HG02973 (cell line): ENCODE measurements at regions not wholly inside any gene's neighbourhood (a gene's known extent, or its start where the extent isn't known, plus 50 kb on each side); places are given as distances from the start of the nearest gene placed in this dataset.

Experiments used
- ATAC-seq: cut with Tn5 transposase; IDR thresholded peaks from one replicate; pipeline ENCODE4 v1.9.1; 2021; ENCODE audit warnings: moderate library complexity; ENCODE audit not compliant: unreplicated experiment

DNA sequence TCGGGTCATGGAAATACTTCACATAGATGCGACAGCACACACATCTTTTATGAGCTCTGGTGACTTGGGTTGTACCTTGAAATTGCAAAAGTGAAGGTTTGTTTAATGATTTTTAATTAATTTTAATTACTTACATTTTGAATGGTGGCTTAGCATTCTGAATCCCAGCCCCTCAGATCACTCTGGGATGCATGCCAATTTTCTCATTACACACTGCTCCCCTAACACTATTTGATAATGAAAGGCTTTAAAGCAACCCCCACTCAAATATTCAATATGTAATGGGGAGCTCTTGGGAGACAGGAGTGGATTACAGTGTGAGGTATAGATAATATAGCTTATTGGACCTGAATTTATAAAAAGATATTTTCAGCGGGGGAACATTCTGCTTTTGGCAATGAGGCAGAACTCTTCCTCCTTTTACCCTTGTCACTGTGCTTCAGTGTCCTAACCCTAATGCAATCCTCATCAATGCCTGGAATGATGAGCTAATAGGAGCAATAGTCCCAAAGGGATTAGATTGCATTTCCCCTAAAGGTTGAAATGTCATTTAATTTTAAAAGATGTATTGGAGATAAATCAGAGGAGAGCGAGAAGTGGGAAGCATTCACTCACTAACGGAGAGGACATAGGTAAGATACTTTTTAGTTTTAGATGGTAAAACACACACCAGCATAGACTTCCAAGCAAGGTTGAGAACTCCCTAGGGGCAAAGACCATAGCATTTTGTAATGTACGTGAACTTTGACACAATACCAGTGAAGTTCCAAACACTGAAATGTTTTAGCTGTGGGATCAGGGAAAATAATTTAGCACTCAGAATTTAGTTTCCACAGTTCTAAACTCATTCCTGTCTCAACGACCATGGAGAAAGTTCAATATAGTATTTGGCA is 384.1 kb upstream of the PLXNA2 start:
- ATAC-seq = no peak

DNA sequence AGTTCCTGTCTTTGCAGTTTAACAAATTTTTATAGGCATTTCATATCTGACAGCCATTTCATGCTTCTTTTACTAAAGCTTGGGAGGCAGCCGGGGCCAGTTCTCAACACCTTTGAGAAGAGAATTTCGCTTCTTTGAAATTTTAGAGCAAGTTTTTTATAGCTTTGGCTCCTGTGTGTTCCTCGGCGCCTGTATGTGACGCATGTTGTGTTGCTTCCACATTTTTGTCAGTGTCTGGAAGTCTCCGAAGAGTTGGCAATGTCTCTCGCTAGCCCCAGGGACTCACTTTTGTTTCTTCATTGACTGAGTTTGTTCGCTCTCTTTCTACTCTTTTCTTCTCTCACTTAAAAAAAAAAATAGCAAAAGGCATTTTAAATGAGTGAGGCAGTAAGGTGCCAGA is 386.9 kb upstream of the PLXNA2 start:
- no peak for ATAC-seq

DNA sequence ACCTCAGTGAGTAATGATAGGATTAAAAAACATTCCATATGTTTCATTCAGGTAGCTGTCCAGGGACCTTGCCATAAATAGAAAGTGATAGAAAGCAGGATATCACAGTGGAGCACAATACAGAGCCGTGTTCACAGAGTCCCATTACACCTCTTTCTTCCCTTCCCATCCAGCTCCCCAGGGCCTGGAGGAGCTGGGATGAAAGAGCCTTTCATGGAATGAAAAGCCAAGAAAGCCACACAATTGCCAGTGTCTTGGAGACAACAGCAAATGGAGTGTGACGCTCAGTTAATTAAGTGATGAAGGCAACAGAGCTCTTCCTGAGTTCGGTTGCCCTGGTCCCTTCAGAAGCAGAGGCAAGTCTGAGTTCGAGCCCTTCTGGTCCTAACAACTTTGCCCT is 387.3 kb upstream of the PLXNA2 start:
- no peak for ATAC-seq

DNA sequence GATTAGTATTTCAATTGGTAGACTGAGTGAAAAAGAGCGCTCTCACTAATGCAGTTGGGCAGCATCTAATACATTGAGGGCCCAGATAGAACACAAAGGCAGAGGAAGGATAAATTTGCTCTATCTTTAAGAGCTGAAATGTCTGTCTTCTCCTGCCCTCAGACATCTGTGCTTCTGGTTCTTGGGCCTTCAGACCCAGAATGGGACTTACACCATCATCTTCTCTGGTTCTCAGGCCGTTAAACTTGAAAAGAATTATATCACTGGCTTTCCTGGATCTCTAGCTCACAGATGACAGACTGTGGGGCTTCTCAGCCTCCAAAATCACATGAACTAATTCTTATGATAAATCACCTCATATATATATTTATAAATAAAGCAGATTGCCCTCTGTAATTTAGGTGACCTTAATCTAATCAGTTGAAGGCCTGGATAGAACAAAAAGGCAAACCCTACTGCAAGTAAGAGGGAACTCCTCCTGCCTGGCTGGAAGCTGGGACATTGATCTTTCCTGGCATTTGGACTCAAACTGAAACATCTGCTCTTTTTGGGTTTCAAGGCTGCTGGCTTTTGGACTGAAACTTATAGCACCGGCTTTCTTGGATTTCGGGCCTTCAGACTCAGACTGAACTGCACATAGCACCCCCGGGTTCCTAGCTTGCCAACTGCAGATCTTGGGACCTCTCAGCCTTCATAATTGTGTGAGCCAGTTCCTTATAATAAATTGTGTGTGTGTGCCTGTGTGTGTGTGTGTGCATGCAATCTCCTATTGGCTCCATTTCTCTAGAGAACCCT is 390.4 kb upstream of the PLXNA2 start:
- ATAC-seq = no peak

DNA sequence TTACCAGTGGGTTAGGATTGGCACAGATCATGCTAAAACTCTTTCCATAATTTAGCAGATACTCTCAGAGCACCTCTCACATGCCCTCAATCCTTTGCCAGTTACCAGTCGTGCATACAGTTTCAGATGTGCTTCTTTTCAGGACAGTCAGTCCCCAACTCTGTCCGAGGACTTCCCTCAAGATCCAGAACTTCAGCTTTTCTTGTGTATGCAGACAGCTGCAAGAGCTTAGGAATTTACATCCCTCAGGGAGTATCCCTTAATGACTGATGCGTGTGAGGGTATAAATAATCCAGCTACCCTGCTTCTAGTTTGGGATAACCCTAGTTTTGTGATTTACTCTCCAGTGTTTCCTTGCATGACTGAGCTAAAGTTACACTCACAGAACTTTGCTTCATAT is 393.0 kb upstream of the PLXNA2 start:
- no peak for ATAC-seq

DNA sequence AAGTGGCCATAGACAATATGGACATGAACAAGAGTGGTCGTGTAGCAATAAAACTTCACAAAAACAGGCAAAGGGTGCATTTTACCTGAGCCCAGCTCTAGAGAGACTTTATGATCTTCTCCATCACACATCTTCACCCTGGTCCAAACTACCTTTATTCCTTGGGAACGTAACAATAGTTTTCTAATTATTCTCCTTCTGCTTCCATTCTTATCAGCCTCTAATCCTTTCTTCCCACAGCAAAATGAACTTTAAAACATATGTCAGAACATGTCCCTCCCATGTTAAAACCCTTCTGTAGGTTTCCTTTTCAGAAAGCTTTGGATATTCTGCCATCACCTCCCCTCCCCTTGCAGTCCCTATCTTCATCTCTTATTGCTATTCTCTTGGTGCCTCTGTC is 395.2 kb upstream of the PLXNA2 start:
- ATAC-seq = no peak

DNA sequence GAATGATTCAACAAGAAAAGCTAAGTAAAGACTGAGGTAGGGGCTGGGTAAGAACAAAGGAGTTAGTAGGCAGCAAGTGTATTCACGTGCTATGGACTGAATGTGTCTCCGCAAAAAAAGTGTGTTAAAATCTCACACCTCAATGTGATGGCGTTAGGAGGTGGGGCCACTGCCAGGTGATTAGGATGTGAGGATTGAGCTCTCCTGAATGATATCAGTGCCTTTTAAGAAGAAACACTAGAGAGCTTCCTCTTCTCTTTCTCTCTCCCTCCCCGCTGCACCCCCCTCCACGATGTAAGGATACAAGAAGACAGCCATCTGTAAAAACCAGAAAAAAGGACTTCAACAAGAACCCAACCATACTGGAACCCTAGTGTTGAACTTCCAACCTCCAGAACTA is 396.1 kb upstream of the PLXNA2 start:
- ATAC-seq = no peak

DNA sequence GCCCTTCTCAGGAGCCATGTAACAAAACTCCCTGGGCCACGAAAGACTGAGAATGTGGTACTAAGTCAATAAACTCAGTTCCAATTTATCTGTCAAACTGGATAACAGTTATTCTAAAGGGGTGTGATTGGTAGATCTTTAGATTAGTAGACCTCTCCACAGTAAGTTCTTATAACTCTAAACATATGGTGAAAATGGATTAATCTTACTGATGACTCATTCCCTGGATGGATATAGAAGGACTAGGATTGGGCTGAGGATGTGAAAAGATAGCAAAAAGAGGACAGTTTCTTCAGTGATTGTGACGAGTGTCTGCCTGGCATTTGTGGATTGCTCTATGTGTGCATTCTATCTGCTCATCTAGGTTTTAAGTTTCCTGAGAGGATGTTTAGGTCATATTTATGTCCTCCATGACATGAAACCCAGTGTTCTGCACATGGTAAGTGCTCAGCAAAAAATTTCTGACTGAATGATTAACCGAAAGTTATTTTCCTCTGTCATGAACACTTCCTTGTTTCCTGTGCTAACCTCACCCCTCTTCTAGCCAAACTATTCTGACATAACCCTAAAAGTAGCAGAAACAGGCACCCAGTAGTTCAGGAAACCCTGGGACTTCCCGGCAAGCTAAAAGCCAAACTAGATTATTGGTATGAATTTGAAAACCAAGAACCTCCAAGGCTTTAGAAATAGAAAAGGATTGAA is 397.5 kb upstream of the PLXNA2 start:
- ATAC-seq = no peak

DNA sequence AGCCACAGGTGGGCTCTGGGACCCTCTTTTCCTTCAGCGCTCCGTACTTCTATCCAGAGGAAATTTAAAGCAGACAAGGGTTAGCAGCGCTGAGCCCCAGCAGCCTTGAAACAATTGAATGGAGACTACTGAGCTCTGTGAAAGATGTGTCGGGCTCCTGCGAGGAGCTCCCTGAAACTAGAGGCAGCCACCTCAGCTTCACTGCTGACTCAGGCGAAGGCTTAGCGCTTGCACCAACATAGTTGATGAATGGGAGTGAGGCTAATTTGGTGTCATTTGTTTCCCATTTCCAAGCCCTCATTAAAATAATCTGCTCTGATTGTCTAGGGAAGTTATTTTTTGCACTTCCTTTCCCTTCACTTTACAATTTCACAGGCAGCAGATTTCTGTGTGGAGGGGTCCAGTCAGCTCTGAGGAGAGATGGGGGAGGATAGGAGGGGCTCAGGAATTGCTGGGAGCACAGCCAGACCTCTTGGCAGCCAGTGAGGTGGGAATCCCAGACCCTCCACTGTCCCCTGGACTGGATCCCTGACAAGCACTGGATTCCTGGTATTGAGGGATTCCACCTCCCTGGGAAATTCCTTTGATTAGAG is 398.9 kb upstream of the PLXNA2 start:
- ATAC-seq = no peak

DNA sequence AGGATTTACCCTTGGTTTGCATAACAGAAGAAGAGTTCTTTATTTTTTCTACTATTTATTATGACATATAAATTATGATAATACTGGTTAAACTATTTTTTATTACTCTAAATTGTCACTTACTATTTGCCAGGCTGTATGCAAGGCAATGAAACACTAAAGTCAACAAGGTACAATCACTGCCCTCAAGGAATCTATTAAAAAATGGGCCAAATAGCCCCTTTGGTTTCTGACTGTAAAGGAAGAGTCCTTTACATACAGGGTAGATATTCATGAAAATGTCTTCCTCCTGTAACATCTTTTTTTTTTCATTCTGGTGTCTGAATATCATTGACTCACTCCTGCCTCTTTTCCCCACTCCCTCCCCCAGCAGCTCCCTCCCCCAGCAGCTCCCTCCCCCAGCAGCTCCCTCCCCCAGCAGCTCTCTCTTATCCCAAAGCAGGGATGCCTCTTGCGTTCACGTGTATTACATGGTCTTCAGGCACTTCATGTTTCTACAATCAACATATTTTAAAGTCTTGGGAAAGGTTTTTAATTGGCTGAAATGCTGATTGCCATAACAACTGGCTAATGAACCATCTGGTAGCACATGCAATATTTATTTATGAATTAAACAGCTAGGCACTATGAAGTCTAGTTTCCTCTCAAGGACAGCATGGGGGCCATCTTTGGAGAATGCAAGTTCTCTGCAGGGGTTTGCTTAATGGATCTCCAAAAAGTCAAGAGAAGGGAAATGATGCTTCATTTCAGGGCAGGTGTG is 400.4 kb upstream of the PLXNA2 start:
- ATAC-seq = no peak

DNA sequence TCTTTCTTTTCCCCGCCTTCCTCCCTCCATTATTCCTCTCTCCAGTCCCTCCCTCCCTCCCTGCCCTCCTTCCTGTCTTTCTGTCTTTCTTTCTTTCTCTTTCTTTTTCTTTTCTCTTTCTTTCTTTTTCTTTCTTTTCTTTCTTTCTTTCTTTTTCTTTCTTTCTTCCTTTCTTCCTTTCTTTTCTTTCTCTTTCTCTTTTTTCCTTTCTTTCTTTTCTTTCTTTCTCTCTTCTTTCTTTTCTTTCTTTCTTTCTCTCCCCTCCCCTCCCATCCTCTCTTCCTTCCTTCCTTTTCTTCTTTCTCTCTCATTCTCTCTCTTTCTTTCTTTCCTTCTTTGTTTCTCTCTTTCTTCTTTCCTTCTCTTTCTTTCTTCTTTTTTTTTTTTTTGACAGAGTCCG is 402.2 kb upstream of the PLXNA2 start:
- no peak for ATAC-seq

DNA sequence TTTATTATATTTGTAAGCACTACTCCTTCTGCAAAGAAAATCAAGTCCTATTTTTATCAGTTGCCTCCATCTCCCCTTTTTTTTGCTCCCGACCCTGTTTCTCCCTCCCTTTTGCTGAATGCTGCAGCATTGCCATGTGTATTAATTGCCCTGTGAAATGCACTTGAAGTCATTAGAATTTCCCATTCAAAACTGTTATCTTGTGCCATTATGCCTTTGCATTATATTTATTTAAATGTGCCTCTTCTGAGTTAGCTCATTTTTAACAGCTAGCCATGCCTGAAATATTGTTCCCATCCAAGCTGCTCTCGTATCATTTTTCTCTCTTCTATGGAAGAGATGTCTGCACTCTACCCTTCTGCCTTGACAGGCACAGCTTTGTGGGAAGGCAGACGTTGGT is 404.0 kb upstream of the PLXNA2 start:
- no peak for ATAC-seq

DNA sequence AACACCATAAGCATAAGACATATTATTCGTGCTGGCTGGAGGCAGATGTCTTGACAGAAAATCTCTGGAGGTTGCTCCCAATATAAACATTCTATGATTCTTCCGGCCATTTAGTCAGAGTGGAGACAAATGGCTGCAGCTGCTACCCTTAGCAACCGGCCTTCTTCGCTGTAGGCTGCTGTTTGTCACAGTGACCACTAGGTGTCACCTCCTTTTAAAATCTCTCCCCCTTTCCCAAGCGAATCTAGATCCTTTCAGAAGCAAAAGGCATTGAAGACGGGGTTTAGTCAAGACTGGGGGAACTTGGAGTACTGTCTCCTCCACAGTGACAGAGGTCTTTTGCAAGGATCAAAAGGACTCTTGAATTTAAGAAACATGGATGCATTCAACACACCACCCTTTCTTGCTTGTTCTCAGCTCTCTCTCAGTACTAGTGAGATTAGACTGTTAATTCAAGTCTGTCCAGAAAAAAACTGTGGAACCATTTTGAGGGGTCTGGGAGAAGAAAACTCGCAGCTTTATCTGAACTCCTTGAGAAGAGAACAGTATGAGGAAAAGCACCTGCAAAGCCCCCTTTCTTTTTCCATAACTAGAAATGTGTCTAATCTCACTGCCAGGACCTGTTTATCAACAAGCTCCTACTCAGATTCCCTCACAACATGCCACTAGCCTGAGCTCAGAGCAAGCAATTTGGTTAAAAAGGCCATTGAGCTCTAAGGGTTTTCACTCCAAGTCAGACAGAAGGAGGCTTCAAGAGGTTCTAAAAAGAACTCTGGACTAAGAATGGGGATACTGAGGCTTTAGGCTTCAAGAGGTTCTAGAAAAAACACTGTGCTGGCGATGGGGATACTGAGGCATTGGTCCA is 408.3 kb upstream of the PLXNA2 start:
- peak; percentile 80 for ATAC-seq

DNA sequence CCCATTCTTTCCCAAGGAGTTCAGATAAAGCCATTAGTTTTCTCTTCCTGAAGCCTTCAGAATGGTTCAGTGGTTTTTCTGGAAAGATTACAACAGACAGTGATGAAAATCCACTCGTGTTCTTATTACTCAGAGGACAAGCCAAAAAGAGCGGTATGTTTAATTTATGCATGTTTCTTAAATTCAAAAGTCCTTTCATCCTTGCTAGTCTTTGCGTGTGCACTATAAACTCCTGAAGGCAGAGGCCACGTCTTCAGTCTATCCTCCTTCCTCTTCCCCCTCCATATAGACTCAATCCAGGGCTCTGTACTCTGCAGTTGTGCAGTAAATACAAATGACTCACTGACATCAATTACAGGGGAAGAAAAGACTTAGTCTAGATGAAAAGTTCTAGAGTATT is 409.2 kb upstream of the PLXNA2 start:
- no peak for ATAC-seq

DNA sequence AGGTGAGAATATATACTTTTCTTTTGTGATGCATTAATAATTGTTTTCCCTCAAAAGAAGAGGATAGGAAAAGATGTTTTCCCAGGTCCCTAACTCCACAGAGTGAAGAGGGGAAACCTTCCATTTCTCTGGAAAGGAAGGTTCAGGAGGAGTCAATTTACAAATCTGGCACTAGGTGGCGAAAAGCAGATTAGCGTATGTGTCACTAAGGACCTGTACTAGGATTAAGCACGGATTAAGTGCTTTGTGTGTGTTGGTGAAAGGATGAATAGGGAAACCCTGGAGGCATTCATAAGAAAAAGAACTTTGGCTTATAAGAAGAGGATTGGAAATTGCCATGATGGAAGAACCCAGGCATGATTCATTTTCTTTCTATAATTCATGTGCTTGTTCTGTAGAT is 410.1 kb upstream of the PLXNA2 start:
- no peak for ATAC-seq

DNA sequence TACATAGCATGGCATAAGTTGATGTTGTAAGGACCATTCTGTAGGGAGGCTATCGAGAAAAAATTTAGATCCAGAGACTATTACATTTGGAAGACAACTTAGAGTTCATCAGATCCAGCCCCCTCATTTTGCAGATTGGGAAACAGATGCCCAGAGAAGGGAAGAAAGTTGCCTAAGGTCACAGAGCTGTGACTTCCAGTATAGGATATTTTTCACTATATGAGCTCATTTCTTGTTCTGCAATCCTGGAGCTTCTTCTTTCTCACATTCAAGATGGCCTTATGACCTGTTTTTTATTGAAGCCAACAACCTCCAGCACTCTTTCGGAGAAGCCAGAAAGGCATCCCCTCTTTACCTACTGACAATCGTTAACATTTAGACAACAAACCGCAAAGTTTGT is 421.8 kb upstream of the PLXNA2 start:
- no peak for ATAC-seq

DNA sequence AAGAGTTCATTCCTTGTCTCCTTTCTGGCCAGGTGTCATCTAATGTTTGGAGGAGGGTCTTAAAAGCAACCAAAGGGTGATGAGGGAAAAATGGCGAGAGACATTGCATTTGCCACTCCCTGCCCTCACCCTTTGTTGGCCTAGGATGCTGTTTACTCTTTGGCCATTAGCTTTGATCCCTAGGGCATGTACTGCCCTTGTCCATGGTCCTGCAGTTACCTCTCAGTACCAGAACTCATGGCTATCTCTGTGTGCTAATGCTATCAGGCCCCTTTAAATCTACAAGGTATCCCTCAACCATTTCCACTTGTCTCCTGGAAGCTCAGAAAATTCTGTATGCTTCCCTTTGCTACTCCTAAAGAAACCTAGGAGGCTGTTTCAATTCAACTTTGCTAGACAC is 424.8 kb upstream of the PLXNA2 start:
- no peak for ATAC-seq

DNA sequence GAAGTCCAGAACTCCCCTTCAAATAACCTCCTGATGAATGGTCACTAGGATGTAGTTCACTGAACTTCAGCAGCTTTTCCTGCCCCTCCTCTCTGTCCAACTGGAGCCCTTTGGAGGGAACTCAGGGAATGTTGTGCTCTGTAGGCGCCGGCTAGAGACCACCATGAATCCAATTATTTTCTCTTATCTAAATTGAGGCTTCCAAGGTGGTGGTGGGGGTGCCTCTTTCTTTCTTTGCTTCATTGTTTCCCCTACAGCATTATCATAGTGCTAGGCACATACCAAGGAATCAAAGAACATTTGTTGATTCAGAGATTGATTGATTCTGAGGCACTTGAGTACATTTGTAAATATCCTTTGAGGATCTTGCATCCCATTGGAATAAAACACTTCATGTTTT is 426.6 kb upstream of the PLXNA2 start:
- ATAC-seq = no peak

DNA sequence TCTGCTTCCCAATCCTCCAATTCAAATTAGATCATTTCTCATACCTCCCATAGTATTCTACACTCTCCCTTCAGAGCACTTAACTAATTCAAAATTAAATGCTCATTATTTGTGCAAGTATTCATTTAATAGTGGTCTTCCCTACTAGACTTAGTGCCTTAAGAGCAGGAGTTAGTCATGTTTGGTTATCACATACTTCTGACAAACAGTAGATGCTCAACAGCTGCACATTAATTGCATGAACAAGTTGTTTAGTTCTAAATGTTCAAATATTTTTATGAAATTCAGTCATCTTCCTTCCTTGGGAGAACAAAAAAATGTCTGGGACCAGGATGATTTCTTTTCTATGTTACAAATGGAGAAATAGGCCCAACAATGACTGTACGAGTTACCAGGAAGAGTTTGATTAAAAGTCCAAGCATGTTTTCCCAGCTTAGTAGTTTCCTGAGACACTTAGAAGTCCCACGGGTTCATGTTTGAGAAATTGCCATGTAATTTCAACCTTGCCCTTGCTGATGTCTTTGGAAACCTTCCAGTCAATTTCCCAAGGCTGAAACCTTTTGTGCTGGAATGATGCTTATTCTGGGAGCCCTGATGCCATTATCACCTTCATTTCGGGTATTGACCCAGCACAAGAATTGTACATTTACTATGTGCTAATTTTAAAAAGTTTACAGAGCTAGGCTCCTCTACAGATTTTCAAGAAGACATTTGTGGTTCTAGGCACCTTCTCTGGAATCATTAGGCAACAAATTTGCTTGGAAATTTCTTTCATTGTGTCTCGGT is 437.9 kb upstream of the PLXNA2 start:
- no peak for ATAC-seq
